Right lung (tissue), 2 donors: ENCODE measurements at regions not wholly inside any gene's neighbourhood (a gene's known extent, or its start where the extent isn't known, plus 50 kb on each side); places are given as distances from the start of the nearest gene placed in this dataset.

Source experiments
- DNase-seq, 2 donors: peaks; one replicate each; pipeline ENCODE4 v3.0.0-alpha.2; 2013

DNA sequence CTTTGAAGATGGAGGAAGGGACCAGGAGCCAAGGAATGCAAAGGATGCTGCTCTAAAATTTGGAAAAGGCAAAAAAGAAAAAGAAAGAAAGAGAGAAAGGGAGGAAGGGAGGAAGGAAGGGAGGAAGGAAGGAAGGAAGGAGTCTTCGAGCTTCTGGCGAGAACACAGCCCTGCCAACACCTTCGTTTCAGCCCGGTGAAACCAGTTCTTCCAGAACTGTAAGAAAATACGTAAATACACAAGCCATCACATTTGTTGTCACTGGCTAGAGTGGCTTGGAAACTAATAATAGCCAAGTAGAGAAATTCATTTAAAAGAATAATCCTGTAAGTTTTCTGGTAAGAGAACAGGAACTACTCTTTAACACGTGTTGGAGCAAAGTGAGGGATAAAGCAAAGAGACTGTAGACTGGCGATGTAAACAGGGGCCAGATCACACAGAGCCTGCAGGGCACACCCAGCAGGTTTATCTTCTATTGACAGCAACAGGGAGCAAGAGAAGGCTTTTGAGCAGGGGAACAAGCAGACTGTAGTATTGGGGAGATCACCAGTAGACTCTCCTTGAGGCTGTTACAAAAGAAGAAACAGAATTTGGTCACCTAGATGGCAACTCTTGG lies 188.7 kb upstream of the MPHOSPH6 start:
- peak in 1 of 2 donors; percentile 19 for DNase-seq

DNA sequence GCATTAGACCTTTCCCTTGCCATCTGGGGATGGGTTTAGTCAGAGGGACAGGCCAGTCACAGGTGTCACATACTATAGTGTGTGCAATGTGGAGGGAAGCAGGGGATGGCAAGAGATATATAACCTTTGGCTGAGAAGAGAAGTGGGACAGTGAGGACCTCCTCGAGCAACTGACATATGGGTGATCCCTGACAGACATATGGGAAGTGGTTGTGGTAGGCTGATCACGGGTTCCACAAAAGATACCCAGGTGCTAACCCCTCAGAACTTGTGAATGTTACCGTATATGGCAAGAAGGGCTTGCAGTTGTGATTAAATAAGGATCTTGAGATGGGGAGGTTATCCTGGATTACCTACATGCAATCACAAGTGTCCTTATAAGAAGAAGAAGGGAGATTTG lies 188.1 kb upstream of the MPHOSPH6 start:
- no peak for DNase-seq

DNA sequence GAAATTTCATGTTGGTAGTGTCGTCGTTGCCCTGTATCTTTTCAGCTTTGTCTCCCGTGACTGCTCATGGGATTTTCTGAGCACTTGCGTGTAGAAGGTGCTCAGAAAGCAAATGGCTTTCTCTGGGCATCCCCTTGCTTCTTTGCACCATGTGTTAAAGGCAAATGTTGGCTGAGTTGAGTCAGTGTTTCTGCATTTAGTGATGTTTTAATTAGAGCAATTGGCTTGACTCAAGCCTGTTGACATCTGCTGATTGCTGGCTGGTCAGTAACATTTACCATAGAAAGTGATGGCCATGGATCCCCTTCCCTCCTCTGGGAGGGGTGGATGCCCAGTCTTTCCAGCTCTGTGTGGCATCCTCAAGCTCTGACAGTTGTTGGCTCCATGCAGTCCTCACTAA lies 187.2 kb upstream of the MPHOSPH6 start:
- DNase-seq = no peak

DNA sequence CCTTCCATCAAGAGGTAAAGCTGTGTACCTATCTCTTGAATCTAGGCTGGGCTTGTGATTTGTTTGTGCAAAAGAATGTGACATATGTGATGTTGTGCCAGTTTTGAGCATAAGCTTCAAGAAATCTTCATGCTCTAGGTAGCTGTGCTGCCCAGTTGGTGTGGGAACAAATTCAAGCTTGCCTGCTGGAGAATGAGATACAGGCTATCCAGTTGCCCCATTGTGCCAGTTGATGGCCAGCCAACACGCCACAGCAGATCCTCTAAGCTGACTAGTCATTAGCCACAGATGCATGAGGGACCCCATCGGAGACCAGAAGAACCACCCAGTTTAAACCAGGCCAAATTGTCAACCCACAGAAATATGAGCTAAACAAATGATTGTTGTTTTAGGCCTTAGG lies 180.5 kb upstream of the MPHOSPH6 start:
- DNase-seq = no peak

DNA sequence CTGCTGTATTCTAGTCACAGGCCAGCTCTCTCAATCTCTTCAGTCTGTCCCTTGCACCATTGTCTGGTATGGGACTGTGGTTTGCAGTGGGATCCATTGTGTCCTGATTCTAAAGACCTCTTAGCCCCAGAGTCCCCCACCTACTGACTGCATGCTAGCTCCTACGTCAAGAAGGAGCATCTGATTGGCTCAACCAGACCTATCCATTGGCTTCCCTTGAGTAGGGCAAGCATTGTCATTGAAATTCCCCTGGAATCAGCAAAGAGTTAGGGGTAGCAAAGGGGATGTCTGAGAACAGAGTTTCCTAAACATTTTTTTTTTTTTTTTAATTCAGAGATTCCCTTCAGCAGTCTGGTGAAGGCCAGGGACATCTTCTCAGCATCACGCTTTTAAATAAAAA lies 175.3 kb upstream of the MPHOSPH6 start:
- DNase-seq = no peak

DNA sequence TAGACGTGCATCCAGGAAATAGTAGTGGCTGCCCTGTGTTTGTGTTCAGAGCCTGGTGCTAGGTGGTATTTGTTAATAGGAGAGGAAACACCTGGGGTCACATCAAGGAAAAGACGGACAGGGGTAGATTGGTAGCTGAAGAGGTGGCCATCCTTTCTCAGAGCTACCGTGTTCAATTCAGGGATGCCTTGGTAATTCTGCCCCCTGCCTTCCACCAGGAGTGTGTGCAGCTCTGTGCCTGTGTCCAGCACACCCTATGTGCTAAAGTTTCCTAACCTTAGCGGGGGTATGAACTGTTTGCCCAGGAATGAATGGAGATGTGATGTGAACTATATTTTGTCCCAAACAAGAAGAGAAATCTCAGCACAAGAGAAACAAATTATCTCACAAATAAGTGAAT lies 174.1 kb upstream of the MPHOSPH6 start:
- no peak for DNase-seq

DNA sequence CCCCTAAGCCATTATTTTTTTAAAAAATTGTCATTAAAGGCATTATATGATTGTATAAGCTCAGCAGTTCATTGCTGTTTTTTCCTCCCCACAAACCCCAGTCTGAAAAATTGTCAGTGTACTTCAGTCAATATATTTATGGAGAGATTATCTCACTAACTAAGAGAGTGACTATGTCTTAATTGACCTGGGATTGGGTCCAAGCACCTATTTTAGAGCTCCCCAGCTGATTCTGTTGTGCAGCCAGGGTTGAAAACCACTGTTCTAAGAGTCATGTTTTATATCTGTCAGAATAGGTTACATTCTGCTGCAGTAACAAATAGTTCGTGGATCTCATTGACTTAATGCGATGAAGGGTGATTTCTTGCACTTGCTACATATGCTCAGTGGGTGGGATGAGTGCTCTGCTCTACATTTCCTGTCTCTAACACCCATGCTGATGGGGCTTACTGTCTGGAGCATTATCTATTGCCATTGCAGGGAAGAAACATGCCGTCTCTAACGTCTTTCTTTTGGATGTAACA lies 171.2 kb upstream of the MPHOSPH6 start:
- no peak for DNase-seq

DNA sequence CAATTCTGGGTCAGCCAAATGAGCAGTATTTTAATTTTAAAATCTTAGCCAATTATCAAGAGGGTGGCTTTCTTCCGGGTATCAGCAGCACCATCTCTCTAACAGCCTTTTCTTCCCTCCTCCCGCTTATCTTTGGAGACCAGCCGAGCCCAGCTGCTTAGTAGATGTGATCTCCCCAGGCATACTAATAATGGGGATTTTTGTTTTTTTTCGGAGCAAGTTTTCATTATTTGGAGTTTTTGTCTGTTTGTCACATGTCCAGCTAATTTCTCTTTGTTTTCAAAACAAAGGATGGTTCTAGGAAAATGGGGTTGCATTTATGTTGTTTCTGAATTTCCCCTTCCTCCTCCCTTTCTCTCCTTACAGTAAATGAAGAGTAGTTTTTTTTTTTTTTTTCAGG lies 170.5 kb upstream of the MPHOSPH6 start:
- DNase-seq = no peak

DNA sequence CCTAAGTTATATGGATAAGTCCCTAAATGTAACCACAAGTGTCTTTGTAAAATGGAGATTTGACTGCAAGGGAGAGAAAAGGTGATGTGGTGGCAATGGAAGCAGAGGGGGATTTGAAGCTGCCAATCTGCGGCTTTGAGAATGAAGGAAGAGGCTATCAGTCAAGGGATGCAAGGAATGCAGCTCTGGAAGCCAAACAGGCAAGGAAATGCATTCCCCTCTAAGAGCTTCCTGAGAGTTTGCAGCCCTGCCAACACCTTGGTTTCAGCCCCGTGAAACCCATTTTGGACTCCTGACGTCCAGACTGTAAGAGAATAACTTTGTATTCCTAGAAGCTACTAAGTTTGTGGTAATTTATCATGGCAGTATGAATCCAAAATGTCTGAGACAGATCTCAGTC lies 167.3 kb upstream of the MPHOSPH6 start:
- DNase-seq = no peak

DNA sequence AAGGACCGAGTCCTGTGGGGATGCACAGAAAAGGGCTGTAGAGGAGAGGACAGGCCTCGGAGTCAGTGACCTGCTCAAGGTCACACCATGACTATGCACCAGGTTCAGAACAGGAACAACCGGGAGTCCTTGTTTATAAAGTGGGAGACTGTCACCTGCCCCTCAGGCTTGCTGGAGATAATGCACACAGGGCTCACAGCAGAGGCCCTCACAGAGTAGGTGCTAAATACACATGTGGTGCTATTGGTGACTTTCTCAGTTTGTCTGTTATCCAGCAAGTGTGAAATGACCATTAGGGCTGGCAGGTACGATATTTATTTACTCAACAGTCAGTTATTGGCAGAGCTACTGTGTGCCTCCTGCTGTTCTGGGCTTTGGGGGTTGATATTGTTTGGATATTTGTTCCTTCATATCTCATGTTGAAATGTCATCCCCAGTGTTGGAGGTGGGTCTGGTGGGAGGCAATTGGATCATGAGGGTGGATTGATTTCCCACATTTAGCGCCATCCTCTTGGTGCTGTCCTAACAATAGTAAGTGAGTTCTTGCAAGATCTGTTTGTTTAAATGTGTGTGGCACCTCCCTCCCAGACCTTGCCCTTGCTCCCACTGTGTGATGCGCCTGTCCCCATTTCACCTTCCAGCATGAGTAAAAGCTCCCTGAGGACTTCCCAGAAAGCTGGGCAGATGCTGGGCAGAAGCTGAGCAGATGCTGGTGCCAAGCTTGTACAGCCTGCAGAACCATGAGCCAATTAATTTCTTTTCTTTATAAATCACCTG lies 162.1 kb upstream of the MPHOSPH6 start:
- DNase-seq = no peak

DNA sequence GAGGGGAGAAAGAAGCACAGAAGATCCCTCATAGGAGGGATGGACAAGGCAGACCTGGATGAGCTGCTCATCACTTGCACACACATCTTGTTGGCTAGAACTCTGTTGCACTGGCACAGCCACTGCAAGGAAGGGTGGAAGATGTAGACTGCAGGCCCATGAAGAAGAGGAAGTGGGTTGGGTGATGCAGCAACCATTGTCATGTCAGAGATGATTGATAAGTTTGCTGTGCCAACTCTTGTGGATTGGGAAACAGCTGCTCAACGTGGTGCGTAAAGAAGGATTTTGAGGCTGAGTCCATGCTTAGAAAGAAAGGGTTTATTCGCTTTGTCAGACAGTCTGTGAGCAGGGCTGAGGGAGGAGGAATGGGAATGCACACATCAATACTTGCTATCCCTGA lies 161.4 kb upstream of the MPHOSPH6 start:
- no peak for DNase-seq

DNA sequence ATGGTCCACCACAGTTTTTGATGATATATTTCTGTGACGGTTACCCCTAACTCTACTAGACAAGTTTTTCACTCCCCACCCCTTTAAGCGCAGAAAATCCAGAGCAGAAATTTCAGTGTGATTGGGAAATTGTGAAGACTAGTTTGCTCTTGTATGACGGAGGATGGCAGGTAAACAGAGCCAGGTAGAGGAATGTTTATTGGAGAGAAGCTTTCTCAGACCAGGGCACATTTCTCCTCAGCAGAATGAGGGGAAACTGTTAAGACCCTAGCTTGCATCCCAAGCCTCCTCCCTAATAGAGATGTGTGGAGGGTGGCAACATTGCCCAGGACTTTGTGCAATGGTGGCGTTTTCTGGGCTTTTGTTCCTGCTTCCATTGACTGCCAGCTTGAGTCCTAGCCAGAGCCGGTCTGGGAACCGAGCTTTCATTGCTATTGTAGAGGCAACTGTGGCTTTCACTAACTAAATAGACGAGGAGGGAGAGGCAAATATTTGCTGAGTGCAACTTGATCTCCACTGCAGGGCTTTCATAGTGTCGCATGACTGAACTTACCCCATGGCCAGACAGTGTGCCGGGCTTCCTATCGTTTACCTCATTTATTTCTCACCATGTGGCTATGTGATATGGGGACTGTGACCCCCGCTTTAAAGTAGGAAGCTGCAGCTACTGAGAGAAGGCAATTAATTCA lies 159.6 kb upstream of the MPHOSPH6 start:
- peak; percentile 30 to 32 for DNase-seq

DNA sequence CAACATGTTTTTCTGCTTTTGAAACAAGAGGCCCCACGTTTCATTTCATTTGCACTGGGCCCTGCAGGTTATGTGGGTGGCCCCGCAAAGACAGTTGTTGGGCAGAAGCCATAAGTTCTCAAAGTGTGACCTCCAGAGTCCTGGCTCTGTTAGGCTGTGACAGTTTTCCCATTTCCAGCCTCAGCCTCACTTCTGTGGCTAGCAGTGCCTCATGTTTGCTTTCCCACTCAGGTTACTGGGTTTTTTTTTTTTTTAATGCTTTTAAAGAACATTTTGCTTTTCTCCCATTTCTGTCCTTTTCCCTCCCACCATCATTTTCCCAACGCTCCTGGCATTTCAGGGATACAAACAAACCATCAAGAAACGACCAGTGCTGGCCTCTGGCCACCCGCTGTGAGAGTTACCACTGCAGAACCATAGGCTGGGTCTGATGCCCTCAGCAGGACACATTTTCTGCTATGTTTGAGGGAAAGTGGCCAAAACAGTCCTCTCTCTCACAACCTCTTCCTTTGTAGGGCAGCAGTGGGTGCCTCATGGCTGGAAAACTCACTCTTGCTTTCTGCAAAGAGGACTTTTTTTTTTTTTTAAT lies 159.0 kb upstream of the MPHOSPH6 start:
- no peak for DNase-seq

DNA sequence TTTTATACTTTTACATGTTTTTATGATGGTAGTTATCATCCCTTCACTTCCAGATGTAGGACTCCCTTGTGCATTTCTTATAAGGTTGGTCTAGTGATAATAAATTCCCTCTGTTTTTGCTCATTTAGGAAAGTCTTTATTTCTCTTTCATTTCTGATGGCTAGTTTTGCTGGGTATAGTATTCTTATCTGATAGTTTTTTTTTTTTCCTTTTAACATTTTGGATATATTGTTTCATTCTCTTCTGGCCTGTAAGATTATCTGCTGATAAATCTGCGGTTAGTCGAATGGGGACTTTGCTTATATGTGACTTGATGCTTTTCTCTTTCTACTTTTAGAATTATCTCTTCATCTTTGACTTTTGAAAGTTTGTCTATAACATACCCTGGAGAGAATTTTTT lies 153.1 kb upstream of the MPHOSPH6 start:
- DNase-seq = no peak

DNA sequence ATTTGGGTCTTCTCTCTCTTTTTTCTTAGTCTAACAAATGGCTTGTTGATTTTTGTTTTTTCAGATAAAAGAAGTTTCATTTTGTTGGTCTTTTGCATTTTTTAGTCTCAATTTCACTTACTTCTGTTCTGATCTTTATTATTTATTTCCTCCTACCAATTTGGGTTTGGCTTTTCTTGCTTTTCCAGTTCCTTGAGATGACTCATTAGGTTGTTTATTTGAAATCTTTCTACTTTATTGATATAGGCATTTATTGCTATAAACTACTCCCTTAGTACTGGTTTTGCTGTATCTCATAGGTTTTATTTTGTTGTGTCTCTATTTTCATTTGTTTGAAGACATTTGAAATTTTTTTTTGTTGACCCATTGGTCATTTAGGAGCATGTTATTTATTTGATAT lies 152.2 kb upstream of the MPHOSPH6 start:
- DNase-seq = no peak

DNA sequence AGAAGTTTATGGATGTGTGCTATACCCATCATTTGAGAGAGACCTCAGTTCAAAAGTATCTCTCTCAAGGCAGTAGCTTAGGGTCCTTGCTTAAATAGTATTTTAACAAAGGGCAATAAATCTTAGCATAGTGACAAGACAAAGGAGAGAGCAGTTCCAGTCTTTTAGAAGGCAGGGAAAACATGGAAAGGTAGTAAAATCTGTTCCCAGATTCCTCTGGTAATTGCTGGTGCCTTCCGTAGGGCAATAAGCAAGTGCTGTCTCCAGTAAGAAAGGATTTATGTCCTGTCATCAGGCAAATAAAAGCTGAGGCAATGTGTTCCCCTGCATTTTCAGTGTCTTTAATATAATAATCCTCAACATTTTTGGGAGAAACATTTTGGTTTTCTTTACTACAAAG lies 149.0 kb upstream of the MPHOSPH6 start:
- no peak for DNase-seq

DNA sequence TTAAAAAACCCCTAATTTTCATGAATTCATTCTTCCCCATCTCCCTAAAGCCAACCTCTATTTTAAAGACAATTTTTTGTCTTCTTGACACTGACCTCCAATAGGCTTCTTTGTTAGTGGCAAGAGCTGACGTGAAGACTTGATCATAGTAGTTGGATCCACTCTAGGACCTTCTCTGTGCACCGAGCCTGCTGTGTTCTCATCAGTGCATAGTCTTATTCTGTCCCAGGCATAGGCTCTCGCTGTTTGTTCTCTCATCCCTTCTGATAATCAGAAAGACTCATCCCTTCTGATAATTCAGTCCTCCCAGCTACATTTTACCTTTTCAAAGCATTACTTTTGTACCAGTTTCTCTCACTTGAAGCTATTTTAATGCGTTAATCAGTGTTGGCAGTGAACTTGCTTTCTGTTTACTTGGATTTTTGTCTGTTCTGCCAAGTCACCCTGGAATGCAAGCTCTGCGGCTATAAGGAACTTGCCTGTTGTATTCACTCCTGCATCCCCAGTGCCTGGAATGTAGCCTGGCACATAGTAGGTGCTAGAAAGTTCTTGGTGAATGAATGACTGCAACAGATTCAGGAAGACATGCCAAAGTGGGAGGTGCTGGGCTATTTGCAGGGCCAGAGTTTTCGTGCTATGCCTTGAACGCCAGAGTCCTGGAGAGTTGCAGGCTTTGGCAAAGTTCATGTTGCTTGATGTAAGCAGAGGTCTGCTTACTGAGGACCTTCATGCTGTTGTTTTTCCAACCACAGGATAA lies 147.6 kb upstream of the MPHOSPH6 start:
- no peak for DNase-seq

DNA sequence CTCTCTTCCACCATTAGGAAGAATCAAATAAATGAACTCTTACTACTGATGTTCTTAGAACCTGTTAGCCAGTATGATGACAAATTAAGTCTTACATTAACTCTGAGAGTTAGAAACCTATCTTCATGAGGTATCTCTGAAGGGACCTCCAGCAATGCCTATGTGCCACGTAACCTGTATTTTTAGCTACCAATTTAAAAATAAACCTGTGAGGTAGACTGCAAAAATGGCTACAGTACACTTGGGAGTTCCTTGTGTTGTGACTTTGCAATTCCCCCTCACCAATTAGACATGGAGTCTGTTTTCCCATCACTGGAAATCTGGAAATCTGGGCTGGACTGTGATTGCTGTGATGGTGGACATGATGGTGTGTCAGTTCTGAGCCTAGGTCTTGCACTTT lies 143.7 kb upstream of the MPHOSPH6 start:
- no peak for DNase-seq

DNA sequence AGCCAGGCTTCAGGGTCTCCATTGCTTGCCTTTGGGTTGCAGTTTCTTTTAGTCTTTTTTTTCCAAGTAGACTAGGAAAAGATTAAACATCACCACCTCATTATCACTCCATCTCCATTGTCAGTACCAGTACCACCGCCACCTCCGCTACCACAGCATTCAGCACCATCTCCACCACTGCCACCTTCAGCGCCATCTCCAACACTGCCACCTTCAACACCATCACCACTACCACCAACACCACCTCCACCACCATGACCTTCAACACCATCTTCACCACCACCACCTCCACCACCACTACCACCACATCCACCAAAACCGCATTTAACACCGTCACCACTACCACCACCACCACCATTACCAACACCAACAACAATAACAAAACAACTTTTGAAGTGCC lies 141.5 kb upstream of the MPHOSPH6 start:
- no peak for DNase-seq

DNA sequence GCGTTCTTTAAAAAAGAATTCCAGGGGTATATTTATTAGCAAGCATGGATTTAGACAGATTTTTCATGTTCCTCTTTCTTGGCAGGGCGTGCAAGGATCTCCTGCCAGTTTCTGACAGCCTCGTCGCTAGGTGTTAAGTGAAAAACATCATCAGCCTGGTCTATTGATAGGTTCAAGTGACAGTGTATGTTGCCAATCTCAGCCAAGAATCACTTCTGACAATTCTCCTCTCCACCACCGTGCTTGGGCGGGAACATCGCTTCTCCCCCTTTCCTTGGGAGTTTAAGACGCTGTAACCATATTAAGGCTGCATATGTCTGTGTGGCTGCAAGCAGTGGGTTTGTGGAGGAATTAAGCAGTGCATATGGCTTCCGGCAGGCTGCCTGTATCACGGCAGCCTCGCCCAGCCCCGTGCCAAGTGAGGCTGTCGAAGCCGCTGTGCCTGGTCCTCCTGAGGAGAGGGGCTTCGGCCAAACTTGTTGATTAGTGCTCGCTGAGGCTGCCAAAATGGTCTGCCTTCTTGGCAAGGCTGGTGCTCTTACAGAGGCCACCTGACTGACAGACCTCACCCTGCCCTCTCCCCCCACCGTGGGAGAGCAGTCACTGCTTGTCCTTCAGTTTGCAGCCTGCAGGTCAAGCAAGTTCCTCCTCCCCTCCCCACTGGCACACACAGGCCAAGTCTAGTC lies 132.2 kb upstream of the MPHOSPH6 start:
- no peak for DNase-seq

DNA sequence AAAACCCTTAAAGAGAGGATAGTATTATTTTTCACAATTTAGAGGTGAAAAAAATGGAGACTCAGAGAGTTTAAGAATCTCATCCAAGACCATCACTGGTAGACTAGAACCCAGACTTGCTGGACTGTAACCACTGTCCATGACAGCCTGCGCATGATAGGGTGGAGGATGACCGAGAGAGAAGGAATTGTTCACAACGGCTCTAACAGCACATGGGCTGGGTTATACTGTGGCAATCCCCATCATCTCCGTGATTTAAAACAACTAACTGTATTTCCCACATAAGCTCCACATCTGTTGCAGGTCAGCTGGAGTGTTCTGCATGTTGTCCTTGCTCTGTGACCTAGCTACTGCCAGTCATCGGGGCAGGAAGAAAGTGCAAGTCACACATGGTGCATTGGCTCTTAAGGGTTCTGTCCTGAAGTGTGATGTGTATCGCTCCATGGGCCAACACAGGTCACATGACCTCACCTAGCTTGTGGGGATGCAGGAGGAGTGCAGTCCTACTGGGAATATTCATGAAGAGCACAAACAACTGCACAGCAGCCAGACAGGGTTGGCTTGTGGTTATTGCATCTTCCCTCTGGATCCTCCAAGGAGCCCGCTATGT lies 131.2 kb upstream of the MPHOSPH6 start:
- DNase-seq = no peak
